Thyroid gland (tissue), 4 donors: ENCODE measurements at regions not wholly inside any gene's neighbourhood (a gene's known extent, or its start where the extent isn't known, plus 50 kb on each side); places are given as distances from the start of the nearest gene placed in this dataset.
"Not testable (repeated sequence)": the region's sequence is repeated elsewhere in the genome, so short reads cannot be mapped to it uniquely, and the experiment has no call there.

ENCODE experiments used
- DNase-seq, 2 donors: peaks; one replicate each; pipeline ENCODE4 v3.0.0-alpha.2; 2019
- H3K27ac ChIP-seq, 3 donors: fragments of 200-600 bp; sonication (generic); 1 replicate in 2 of 3; 2 replicates in 1 of 3; pipeline ENCODE4 v1.5.1; 2016 to 2019; ENCODE audit warnings: mild to moderate bottlenecking in 1 of 3, moderate library complexity in 1 of 3
- H3K27me3 ChIP-seq: fragments of 200-600 bp; sonication (generic); one replicate; pipeline ENCODE4 v1.5.1; 2019
- H3K36me3 ChIP-seq, 2 donors: fragments of 200-600 bp; sonication (generic); one replicate each; pipeline ENCODE4 v1.5.1; 2016 to 2019
- H3K4me1 ChIP-seq, 2 donors: fragments of 200-600 bp; sonication (generic); one replicate each; pipeline ENCODE4 v1.5.1; 2017 to 2019
- H3K4me3 ChIP-seq, 3 donors: fragments of 200-600 bp; sonication (generic); replicated peaks in 1 of 3; 1 replicate in 2 of 3; 2 replicates in 1 of 3; pipeline ENCODE4 v1.5.1; 2016; ENCODE audit warnings: mild to moderate bottlenecking in 1 of 3
- H3K9me3 ChIP-seq: fragments of 200-600 bp; sonication (generic); one replicate; pipeline ENCODE4 v1.5.1; 2017
- CTCF ChIP-seq, 6 experiments: fragments of 200-600 bp in 3 of 6; fragments of 450-650 bp in 3 of 6; sonication (generic) in 3 of 6; IDR thresholded peaks; one replicate each; pipeline ENCODE4 v1.5.1; 2016 to 2019; ENCODE audit warnings: antibody characterized with exemption in 6 of 6, mild to moderate bottlenecking in 2 of 6, inconsistent platforms in 1 of 6, moderate library complexity in 1 of 6
- POLR2A ChIP-seq, 2 donors: fragments of 450-650 bp; IDR thresholded peaks; one replicate each; pipeline ENCODE4 v1.6.1; 2017; ENCODE audit warnings: antibody characterized with exemption in 2 of 2, mild to moderate bottlenecking in 2 of 2, moderate library complexity in 1 of 2
- WGBS, 2 donors: methylation state at CpG; one replicate each; pipeline ENCODE4 v1.1.5; 2017; 5-methylcytosine and 5-hydroxymethylcytosine counted together
- intact Hi-C: fragments of 100-400 bp; cut with DNase I; formaldehyde crosslinking; loops from one replicate; pipeline ENCODE4 v1.15.1; 2023

- no peak for DNase-seq
- H3K4me3 ChIP-seq, result no peak overlapping the region
- intact Hi-C loops, result no loop called here
- no peak for TF ChIP-seq POLR2A (IDR thresholded peaks at IDR 0.05)
- TF ChIP-seq CTCF (IDR thresholded peaks at IDR 0.05), result no peak
- H3K4me1 ChIP-seq, result no peaks in the 10 kb centered on the region
- H3K9me3 ChIP-seq, result no peaks in the 10 kb centered on the region
- H3K27me3 ChIP-seq, result no peaks in the 10 kb centered on the region
- no peak overlapping the region for H3K27ac ChIP-seq
- WGBS, 2 donors, result 44 to 56% methylated on average over 3 of the region's 3 CpGs
- no peaks in the 10 kb centered on the region for H3K36me3 ChIP-seq
Measured at GRCh38 chr16:13708347-13709120, 211.4 kb upstream of the ERCC4 start.

- Histone ChIP-seq H3K4me3 (no peak overlapping the region), H3K27ac (no peak overlapping the region), H3K4me1 (no peaks in the 10 kb centered on the region), H3K36me3 (no peaks in the 10 kb centered on the region), H3K9me3 (no peaks in the 10 kb centered on the region), H3K27me3 (no peaks in the 10 kb centered on the region)
- 70 to 81% methylated on average over 7 of the region's 7 CpGs for WGBS, 2 donors
- TF ChIP-seq POLR2A (IDR thresholded peaks at IDR 0.05) (no peak), CTCF (IDR thresholded peaks at IDR 0.05) (no peak)
- intact Hi-C loops, result no loop called here
- DNase-seq, result no peak
Measured at GRCh38 chr16:13718748-13719147, 201.2 kb upstream of the ERCC4 start.

- no peak for DNase-seq
- intact Hi-C loops, result no loop called here
- Histone ChIP-seq H3K4me3 (no peak overlapping the region), H3K27me3 (no peaks in the 10 kb centered on the region), H3K9me3 (no peaks in the 10 kb centered on the region), H3K36me3 (no peaks in the 10 kb centered on the region), H3K4me1 (no peaks in the 10 kb centered on the region), H3K27ac (no peak overlapping the region)
- WGBS, 2 donors, result 37 to 44% methylated on average over 3 of the region's 3 CpGs
- no peak for TF ChIP-seq CTCF (IDR thresholded peaks at IDR 0.05)
- TF ChIP-seq POLR2A (IDR thresholded peaks at IDR 0.05), result no peak
Measured at GRCh38 chr16:13727943-13728342, 192.0 kb upstream of the ERCC4 start.

- Histone ChIP-seq H3K27ac (no peak overlapping the region), H3K4me1 (no peaks in the 10 kb centered on the region), H3K36me3 (no peaks in the 10 kb centered on the region), H3K27me3 (no peaks in the 10 kb centered on the region), H3K4me3 (no peak overlapping the region), H3K9me3 (no peaks in the 10 kb centered on the region)
- DNase-seq, result no peak
- TF ChIP-seq CTCF (IDR thresholded peaks at IDR 0.05) (no peak), POLR2A (IDR thresholded peaks at IDR 0.05) (no peak)
- WGBS, 2 donors, result 55 to 60% methylated on average over 3 of the region's 3 CpGs
- intact Hi-C loops, result no loop called here
Measured at GRCh38 chr16:13733561-13733960, 186.4 kb upstream of the ERCC4 start.

- H3K4me1 ChIP-seq, intact Hi-C loops, H3K27me3 ChIP-seq, H3K36me3 ChIP-seq, DNase-seq, H3K9me3 ChIP-seq, H3K4me3 ChIP-seq, H3K27ac ChIP-seq: not testable (repeated sequence)
- WGBS, 2 donors, result 84 to 88% methylated on average over 14 of the region's 14 CpGs
Measured at GRCh38 chr16:13739621-13740373, 180.2 kb upstream of the ERCC4 start.
